ENCODE measurements at regions not wholly inside any gene's neighbourhood (a gene's known extent, or its start where the extent isn't known, plus 50 kb on each side); places are given as distances from the start of the nearest gene placed in this dataset.
"Not testable (repeated sequence)": the region's sequence is repeated elsewhere in the genome, so short reads cannot be mapped to it uniquely, and the experiment has no call there.

GRCh38 chr11:50170115-50170514 is 137.4 kb downstream of the OR4C45 start:
- no peak for DNase-seq (ENCODE audit: low read depth)
- TF ChIP-seq, protein P1, sequence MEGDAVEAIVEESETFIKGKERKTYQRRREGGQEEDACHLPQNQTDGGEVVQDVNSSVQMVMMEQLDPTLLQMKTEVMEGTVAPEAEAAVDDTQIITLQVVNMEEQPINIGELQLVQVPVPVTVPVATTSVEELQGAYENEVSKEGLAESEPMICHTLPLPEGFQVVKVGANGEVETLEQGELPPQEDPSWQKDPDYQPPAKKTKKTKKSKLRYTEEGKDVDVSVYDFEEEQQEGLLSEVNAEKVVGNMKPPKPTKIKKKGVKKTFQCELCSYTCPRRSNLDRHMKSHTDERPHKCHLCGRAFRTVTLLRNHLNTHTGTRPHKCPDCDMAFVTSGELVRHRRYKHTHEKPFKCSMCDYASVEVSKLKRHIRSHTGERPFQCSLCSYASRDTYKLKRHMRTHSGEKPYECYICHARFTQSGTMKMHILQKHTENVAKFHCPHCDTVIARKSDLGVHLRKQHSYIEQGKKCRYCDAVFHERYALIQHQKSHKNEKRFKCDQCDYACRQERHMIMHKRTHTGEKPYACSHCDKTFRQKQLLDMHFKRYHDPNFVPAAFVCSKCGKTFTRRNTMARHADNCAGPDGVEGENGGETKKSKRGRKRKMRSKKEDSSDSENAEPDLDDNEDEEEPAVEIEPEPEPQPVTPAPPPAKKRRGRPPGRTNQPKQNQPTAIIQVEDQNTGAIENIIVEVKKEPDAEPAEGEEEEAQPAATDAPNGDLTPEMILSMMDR (IDR thresholded peaks at IDR 0.05; ENCODE audit: insufficient read depth, low read length), result no peak
- H3K4me3 ChIP-seq (ENCODE audit: low read depth, low read length), result no peak overlapping the region

GRCh38 chr11:50174189-50174588 is 141.5 kb downstream of the OR4C45 start:
- H3K4me3 ChIP-seq (ENCODE audit: low read depth, low read length), result no peak overlapping the region
- TF ChIP-seq, protein P1 (IDR thresholded peaks at IDR 0.05; ENCODE audit: insufficient read depth, low read length), result no peak
- DNase-seq (ENCODE audit: low read depth), result peak; percentile 58

- no peak for DNase-seq (ENCODE audit: low read depth)
- TF ChIP-seq, protein P1 (IDR thresholded peaks at IDR 0.05; ENCODE audit: insufficient read depth, low read length), result no peak
- H3K4me3 ChIP-seq (ENCODE audit: low read depth, low read length), result no peak overlapping the region
Measured at GRCh38 chr11:50174975-50175374, 142.3 kb downstream of the OR4C45 start.

GRCh38 chr11:50178737-50179136 is 146.1 kb downstream of the OR4C45 start:
- no peak overlapping the region for H3K4me3 ChIP-seq (ENCODE audit: low read depth, low read length)
- DNase-seq (ENCODE audit: low read depth), result no peak
- TF ChIP-seq, protein P1 (IDR thresholded peaks at IDR 0.05; ENCODE audit: insufficient read depth, low read length), result no peak

GRCh38 chr11:50181334-50181733 is 148.7 kb downstream of the OR4C45 start:
- no peak overlapping the region for H3K4me3 ChIP-seq (ENCODE audit: low read depth, low read length)
- TF ChIP-seq, protein P1 (IDR thresholded peaks at IDR 0.05; ENCODE audit: insufficient read depth, low read length), result no peak
- DNase-seq (ENCODE audit: low read depth), result no peak

- TF ChIP-seq, protein P1 (IDR thresholded peaks at IDR 0.05; ENCODE audit: insufficient read depth, low read length), result no peak
- DNase-seq (ENCODE audit: low read depth), result no peak
- no peak overlapping the region for H3K4me3 ChIP-seq (ENCODE audit: low read depth, low read length)
Measured at GRCh38 chr11:50182486-50182885, 149.8 kb downstream of the OR4C45 start.

- DNase-seq (ENCODE audit: low read depth); H3K4me3 ChIP-seq (ENCODE audit: low read depth, low read length): not testable (repeated sequence)
Measured at GRCh38 chr11:50183170-50183569, 150.5 kb downstream of the OR4C45 start.

All from fibroblast of the aortic adventitia (primary cell).